ENCODE measurements at regions not wholly inside any gene's neighbourhood (a gene's known extent, or its start where the extent isn't known, plus 50 kb on each side); places are given as distances from the start of the nearest gene placed in this dataset.

DNA sequence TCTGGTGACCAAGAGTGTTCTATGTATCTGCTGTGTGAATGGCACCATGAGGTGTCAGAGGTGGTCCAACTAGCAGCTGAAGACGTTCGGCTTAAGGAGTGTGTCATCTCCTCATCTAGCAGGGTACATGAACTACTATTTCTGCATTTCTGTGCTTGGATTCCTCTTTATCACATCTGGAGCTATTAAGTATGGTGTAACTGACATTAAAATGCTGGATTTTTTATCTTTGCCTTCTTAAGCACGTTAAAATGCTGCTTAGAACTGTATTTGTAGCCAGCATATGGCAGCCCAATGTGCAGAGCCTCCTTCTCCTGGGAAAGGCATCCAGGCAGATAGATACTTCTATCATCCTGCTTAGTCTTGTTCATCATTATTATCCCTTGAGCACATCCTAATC lies 409.3 kb upstream of the MMADHC start:
- DNase-seq (ENCODE audit: low spot score), result no peak
- no peak overlapping the region for H3K4me3 Mint-ChIP-seq (ENCODE audit: unreplicated experiment)
- no peaks in the 10 kb centered on the region for H3K36me3 Mint-ChIP-seq (ENCODE audit: low read depth, unreplicated experiment)
- H3K27ac Mint-ChIP-seq (ENCODE audit: unreplicated experiment), result no peak overlapping the region
- TF ChIP-seq, protein P1, sequence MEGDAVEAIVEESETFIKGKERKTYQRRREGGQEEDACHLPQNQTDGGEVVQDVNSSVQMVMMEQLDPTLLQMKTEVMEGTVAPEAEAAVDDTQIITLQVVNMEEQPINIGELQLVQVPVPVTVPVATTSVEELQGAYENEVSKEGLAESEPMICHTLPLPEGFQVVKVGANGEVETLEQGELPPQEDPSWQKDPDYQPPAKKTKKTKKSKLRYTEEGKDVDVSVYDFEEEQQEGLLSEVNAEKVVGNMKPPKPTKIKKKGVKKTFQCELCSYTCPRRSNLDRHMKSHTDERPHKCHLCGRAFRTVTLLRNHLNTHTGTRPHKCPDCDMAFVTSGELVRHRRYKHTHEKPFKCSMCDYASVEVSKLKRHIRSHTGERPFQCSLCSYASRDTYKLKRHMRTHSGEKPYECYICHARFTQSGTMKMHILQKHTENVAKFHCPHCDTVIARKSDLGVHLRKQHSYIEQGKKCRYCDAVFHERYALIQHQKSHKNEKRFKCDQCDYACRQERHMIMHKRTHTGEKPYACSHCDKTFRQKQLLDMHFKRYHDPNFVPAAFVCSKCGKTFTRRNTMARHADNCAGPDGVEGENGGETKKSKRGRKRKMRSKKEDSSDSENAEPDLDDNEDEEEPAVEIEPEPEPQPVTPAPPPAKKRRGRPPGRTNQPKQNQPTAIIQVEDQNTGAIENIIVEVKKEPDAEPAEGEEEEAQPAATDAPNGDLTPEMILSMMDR (IDR thresholded peaks at IDR 0.05; ENCODE audit: unreplicated experiment), result no peak
- H3K9me3 Mint-ChIP-seq (ENCODE audit: unreplicated experiment), result no peaks in the 10 kb centered on the region
- no peaks in the 10 kb centered on the region for H3K27me3 Mint-ChIP-seq (ENCODE audit: unreplicated experiment)
- no peaks in the 10 kb centered on the region for H3K4me1 Mint-ChIP-seq (ENCODE audit: unreplicated experiment)

DNA sequence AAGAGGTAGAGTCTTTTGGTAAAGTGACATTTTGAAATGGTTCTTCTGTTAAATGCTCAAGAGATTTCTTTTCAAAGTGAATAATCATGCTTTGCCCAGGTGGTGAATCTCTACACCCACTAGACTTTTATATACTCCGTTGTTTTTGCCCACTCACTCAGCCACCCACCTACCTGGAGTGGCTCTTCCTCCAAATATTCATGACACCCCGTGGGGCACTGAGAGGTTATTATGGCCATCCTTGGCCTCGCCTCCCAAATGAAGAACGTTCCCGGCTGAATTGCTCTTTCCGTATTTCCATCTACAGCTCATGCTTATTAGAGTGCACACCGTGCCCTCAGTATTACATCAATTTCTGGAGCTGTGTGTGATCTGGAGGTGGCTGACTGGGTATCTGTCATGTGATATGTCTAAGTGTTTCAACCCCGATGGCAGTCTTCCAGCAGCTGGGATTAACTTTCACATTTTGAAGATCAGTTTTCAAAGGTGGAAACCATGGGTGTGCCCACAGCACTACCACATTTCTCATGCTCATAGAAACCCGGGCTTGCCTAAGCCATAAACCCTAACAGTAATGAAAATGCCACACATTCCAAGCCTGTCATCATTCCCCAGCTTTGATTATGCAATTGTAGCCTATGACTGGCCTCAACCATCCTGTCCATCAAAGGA lies 406.6 kb upstream of the MMADHC start:
- Mint-ChIP-seq H3K27me3 (ENCODE audit: unreplicated experiment) (no peaks in the 10 kb centered on the region), H3K4me1 (ENCODE audit: unreplicated experiment) (no peaks in the 10 kb centered on the region), H3K4me3 (ENCODE audit: unreplicated experiment) (no peak overlapping the region), H3K27ac (ENCODE audit: unreplicated experiment) (no peak overlapping the region), H3K36me3 (ENCODE audit: low read depth, unreplicated experiment) (no peaks in the 10 kb centered on the region), H3K9me3 (ENCODE audit: unreplicated experiment) (no peaks in the 10 kb centered on the region)
- no peak for DNase-seq (ENCODE audit: low spot score)
- TF ChIP-seq, protein P1 (IDR thresholded peaks at IDR 0.05; ENCODE audit: unreplicated experiment), result no peak

DNA sequence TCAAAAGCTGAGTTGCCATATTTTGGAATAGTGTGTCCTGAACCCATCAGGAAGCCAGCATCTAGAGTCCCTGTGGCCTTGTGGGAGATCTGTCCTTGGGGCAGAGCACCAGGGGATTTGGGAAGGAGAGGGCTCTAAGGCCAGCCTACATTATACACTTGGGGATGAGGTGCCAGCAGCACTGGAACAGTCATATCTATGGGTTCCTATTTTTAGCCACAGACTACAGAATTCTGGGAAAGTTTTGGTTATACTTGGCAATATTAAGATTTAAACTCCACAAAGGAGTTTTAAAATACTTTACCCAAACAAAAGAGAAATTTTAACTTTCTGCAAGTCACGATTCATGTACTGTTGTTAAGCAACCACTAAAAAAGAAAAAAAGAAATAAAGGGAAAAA lies 405.7 kb upstream of the MMADHC start:
- DNase-seq (ENCODE audit: low spot score), result no peak
- H3K4me1 Mint-ChIP-seq (ENCODE audit: unreplicated experiment), result no peaks in the 10 kb centered on the region
- H3K36me3 Mint-ChIP-seq (ENCODE audit: low read depth, unreplicated experiment), result no peaks in the 10 kb centered on the region
- no peak overlapping the region for H3K27ac Mint-ChIP-seq (ENCODE audit: unreplicated experiment)
- TF ChIP-seq, protein P1 (IDR thresholded peaks at IDR 0.05; ENCODE audit: unreplicated experiment), result no peak
- H3K4me3 Mint-ChIP-seq (ENCODE audit: unreplicated experiment), result no peak overlapping the region
- H3K27me3 Mint-ChIP-seq (ENCODE audit: unreplicated experiment), result no peaks in the 10 kb centered on the region
- H3K9me3 Mint-ChIP-seq (ENCODE audit: unreplicated experiment), result no peaks in the 10 kb centered on the region

DNA sequence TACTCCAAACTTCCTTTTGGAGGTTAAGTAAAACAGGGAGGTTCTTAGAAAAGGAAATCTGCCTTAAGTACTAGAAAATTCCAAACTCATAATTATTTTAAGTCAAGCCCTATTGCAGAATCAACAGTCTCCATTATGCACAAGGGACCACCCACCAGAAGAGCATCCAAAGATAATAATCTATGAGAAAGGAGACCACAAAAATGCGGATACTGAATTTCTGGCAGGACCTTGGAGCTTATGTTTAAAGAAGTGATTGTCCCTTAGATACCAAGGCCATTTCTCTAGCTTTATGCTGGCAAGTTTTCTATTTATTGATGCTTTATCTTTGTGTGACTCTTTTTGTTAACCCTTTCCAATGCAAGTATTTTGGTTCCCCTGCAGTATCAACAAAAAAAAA lies 404.0 kb upstream of the MMADHC start:
- H3K36me3 Mint-ChIP-seq (ENCODE audit: low read depth, unreplicated experiment), result no peaks in the 10 kb centered on the region
- H3K9me3 Mint-ChIP-seq (ENCODE audit: unreplicated experiment), result no peaks in the 10 kb centered on the region
- no peaks in the 10 kb centered on the region for H3K4me1 Mint-ChIP-seq (ENCODE audit: unreplicated experiment)
- H3K27ac Mint-ChIP-seq (ENCODE audit: unreplicated experiment), result no peak overlapping the region
- TF ChIP-seq, protein P1 (IDR thresholded peaks at IDR 0.05; ENCODE audit: unreplicated experiment), result no peak
- H3K27me3 Mint-ChIP-seq (ENCODE audit: unreplicated experiment), result no peaks in the 10 kb centered on the region
- no peak for DNase-seq (ENCODE audit: low spot score)
- no peak overlapping the region for H3K4me3 Mint-ChIP-seq (ENCODE audit: unreplicated experiment)

DNA sequence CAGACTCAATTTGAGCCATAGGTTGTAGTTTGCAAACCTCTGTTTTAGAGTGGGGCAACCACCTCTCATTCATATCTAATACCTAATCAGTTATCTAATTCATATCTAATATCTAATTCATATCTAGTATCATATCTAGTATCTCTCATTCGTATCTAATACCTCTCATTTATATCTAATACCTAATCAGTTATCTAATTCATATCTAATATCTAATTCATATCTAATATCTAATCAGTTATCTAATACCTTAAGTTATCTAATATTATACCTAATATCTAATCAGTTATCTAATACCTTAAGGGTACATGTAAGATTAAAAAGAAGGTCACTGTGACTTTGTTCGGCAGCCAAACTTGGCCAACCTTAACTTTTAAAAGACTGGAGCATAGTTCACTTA lies 403.4 kb upstream of the MMADHC start:
- no peak for DNase-seq (ENCODE audit: low spot score)
- no peaks in the 10 kb centered on the region for H3K36me3 Mint-ChIP-seq (ENCODE audit: low read depth, unreplicated experiment)
- TF ChIP-seq, protein P1 (IDR thresholded peaks at IDR 0.05; ENCODE audit: unreplicated experiment), result no peak
- no peaks in the 10 kb centered on the region for H3K4me1 Mint-ChIP-seq (ENCODE audit: unreplicated experiment)
- no peaks in the 10 kb centered on the region for H3K9me3 Mint-ChIP-seq (ENCODE audit: unreplicated experiment)
- H3K27me3 Mint-ChIP-seq (ENCODE audit: unreplicated experiment), result no peaks in the 10 kb centered on the region
- H3K27ac Mint-ChIP-seq (ENCODE audit: unreplicated experiment), result no peak overlapping the region
- no peak overlapping the region for H3K4me3 Mint-ChIP-seq (ENCODE audit: unreplicated experiment)
